ENCODE measurements at regions not wholly inside any gene's neighbourhood (a gene's known extent, or its start where the extent isn't known, plus 50 kb on each side); places are given as distances from the start of the nearest gene placed in this dataset.

- TF ChIP-seq CTCF (conservative IDR thresholded peaks at IDR 0.05; ENCODE audit: low read depth, low read length) (no peak), EZH2 (IDR thresholded peaks at IDR 0.05; ENCODE audit: low read length, unreplicated experiment) (no peak)
Observed at GRCh38 chr7:4470246-4470645, 211.8 kb upstream of the FOXK1 start.
